HFF-Myc (cell line): ENCODE measurements at regions not wholly inside any gene's neighbourhood (a gene's known extent, or its start where the extent isn't known, plus 50 kb on each side); places are given as distances from the start of the nearest gene placed in this dataset.
"Not testable (repeated sequence)": the region's sequence is repeated elsewhere in the genome, so short reads cannot be mapped to it uniquely, and the experiment has no call there.

Experiments used
- DNase-seq: peaks from one replicate; pipeline ENCODE4 v3.0.0-alpha.2; 2011; ENCODE audit warnings: low read depth; ENCODE audit errors: extremely low read depth
- H3K4me3 ChIP-seq: replicated peaks from 2 replicates; pipeline ENCODE4 v1.5.1; 2011; ENCODE audit warnings: low read depth, mild to moderate bottlenecking, control low read depth, low read length
- TF ChIP-seq, protein P1 (sequence below): IDR thresholded peaks from 2 replicates; pipeline ENCODE4 v1.5.1; 2012; ENCODE audit warnings: mild to moderate bottlenecking, low read depth, low read length, control low read depth; ENCODE audit errors: missing control alignments

DNA sequence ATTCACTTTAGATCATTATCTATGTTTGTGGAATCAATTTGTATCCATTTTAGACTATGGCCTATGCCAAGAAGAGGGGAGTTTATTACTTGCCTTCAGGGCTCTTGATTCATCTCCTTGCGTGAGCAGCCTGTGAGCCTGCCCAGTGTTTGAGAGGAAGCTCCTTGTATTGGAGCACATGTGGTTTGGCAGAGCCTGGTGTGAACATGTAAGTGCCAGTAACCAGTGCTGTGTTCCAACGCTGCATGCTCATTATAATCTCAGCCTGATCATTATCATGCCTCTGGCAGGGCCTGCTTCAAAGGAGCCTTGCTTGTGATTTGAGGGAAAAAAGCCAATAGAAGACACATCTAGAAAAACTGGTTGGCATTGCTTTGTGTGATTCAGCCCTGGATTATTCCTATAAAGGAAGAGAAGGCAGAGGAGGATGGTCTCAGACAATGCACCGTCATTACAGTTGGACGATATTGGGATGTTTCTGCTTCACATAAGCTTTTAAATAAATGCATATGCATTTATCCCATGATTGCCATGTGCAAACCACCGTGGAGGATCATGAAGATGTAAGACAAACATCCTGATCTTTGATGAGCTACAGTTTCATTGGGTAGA lies 203.4 kb upstream of the AHR start:
- TF ChIP-seq, protein P1, sequence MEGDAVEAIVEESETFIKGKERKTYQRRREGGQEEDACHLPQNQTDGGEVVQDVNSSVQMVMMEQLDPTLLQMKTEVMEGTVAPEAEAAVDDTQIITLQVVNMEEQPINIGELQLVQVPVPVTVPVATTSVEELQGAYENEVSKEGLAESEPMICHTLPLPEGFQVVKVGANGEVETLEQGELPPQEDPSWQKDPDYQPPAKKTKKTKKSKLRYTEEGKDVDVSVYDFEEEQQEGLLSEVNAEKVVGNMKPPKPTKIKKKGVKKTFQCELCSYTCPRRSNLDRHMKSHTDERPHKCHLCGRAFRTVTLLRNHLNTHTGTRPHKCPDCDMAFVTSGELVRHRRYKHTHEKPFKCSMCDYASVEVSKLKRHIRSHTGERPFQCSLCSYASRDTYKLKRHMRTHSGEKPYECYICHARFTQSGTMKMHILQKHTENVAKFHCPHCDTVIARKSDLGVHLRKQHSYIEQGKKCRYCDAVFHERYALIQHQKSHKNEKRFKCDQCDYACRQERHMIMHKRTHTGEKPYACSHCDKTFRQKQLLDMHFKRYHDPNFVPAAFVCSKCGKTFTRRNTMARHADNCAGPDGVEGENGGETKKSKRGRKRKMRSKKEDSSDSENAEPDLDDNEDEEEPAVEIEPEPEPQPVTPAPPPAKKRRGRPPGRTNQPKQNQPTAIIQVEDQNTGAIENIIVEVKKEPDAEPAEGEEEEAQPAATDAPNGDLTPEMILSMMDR = no peak
- H3K4me3 ChIP-seq = no peak overlapping the region
- peak; percentile 93 for DNase-seq

DNA sequence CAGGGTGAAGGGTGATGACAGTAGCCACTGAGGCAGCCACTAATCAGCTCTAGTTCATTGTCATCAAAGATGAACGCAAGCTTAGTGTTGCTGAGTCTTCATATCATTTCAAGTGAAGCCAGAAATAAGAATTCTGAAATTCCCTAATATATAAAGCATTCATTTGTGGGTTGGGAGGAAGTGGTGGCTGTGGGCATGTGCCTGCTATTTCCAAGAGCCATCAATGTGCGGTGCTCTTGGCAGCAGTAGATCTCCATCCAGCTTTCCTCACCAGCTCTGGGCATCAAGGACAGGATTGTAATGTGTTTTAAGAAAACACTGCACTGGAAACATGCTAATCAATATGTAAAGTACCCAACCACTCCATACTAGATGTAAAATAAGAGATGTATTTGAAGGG lies 202.5 kb upstream of the AHR start:
- no peak overlapping the region for H3K4me3 ChIP-seq
- TF ChIP-seq, protein P1 = no peak
- DNase-seq = no peak

DNA sequence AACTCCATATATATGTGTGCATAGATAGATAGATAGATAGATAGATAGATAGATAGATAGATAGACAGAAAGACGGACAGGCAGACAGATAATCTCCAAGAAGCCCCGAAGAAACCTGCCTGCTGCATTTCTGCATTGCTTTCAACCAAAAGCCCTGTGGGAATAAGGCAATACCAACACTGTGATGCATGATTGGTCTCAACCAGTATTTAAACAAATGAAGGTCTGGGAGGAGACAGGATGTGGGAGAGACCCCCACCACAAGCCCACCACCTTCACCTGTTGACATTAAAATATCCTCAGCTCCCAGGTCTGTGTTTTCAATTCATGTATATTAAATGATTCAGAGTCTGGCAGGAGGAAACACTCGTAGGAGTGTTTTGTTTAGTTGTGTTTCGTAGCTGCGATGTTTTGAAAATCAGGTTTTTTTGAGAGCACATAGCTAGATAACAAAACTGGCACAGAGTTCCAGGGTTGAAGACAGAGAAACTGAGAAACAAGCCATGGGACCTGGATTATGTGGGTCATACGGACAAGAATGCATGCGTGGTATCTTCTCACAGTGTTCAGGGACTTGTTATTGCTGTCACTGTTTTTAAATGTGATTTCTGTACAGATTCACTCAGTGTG lies 200.7 kb upstream of the AHR start:
- DNase-seq = no peak
- no peak overlapping the region for H3K4me3 ChIP-seq
- TF ChIP-seq, protein P1 = no peak

DNA sequence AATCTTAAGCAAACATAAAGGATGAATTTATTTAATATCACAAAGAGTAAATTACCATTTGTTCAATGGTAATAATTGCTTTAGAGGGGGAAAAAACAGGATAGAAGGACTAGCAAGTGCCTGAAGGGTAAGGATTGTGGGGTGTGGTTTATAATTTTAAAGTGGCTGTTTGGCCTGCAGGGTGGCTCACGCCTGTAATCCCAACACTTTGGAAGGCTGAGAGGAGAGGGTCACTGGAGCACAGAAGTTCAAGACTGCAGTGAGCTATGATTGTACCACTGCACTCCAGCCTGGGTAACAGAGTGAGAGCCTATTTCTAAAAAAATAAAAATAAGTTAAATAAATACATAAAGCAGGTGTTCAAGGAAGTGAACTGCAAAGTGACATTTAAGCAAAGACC lies 199.9 kb upstream of the AHR start:
- TF ChIP-seq, protein P1 = no peak
- DNase-seq = no peak
- H3K4me3 ChIP-seq = no peak overlapping the region

DNA sequence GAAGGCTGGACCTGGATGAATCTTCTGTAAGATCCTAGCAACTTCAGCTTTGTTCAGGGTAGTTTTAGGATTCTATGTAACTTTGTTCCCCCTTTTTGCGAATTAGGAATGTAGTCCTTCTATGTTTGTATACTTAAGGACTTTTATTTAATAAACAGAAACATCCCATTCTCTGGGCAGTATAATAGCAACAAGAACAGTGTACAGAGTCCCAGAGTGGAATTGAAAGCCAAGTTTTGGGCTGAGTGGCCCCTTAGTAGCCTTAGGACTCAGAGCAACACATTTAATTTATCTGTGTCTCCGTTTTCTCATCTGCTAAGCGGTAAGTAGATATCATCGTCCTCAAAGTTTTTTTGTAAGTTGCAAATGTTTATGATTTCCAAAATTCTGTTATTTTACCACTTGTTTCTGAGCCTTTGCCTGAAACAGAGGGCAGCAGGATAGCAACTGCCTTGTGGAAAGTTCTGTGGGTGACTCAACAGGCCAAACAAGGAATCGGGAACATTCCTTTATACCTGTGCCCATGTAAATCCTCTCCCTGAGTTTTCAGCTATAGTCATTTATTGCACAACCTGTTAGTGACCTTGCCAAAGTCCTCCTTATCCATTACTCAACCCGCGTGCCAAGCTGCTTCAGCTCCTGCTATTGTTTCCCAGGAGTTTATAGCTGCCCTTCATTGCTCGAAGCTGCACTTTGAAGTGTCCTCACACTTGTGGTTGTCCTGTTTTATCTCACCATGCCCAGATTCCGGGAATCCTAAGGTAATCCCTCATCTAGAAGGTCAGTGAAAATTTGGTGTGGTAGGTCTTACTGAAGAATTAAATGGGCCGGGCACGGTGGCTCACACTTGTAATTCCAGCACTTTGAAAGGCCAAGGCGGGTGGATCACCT lies 199.1 kb upstream of the AHR start:
- TF ChIP-seq, protein P1 = no peak
- H3K4me3 ChIP-seq = no peak overlapping the region
- DNase-seq = no peak

DNA sequence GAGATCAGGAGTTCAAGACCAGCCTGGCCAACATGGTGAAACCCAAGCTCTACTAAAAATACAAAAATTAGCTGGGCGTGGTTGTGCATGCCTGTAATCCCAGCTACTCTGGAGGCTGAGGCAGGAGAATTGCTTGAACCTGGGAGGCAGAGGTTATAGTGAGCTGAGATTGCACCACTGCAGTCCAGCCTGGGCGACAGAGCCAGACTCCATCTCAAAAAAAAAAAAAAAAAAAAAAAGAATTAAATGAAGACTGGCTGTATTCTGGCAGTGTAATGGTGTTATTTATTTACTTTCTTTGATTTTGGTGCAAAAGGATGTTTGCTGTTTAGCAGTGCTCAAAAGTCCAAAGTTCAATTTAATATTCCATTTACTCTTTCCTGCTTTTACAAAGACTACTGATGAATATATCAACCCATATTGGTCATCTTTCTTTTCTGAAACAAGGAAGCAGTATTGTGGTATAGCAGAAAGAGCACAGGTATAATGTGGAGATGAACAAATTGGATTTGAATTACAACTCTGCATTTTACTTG lies 198.4 kb upstream of the AHR start:
- DNase-seq, H3K4me3 ChIP-seq: not testable (repeated sequence)

DNA sequence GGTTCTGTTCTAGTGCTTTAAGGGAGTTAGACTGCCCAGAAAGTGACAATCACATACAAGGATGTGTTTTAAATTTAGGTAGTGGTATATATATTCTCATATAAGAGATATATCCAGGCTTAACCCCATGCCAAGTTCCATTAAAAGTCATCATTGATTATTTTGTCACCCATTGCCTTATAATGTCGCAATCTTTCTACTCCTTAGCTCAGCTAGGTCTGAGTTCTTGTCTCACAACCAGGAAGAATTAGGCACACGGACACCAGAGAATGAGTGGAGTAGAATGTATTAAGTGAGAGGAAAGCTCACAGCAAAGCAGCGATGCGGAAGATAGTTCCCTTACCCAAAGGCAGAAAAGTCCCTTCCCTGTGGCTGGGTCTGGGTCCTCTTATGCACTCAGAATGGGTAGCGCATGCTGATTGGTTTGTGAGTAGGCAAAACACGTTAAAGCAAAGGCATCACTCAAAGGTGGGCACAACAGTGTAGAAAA lies 197.2 kb upstream of the AHR start:
- no peak overlapping the region for H3K4me3 ChIP-seq
- TF ChIP-seq, protein P1 = no peak
- no peak for DNase-seq
